ENCODE measurements at regions not wholly inside any gene's neighbourhood (a gene's known extent, or its start where the extent isn't known, plus 50 kb on each side); places are given as distances from the start of the nearest gene placed in this dataset.

DNA sequence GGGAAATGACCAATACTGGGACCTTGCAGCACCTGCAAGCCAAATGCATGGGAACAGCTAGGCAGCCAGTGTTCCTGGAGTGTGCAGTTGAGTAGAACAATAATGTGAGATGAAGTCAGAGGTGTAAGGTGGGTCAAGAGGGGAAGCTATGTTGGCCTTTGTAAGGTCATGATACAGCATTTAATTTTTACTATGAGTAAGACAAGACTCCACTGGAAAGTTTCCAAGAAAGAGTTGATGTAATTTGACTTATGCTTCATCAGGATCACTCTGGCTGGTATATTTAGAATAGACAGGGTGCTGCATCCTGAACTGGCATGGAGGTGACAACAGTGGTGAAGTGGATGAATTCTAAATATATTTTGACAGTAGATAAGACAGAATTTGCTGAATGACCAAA, 744.8 kb downstream of the KCTD16 start:
- H3K27ac Mint-ChIP-seq (ENCODE audit: unreplicated experiment) = no peak overlapping the region

GRCh38 chr5:144913661-144914060, 743.0 kb downstream of the KCTD16 start:
- no peak for FAIRE-seq
- H3K4me2 ChIP-seq (ENCODE audit: low read length) = no peak overlapping the region
- H3K27me3 ChIP-seq (ENCODE audit: insufficient read depth, low read length) = no peaks in the 10 kb centered on the region
- H3K9me3 ChIP-seq (ENCODE audit: insufficient read depth, low read depth, low read length) = no peaks in the 10 kb centered on the region
- no peaks in the 10 kb centered on the region for H3K79me2 ChIP-seq (ENCODE audit: insufficient read depth, low read length)
- H3K9ac ChIP-seq (ENCODE audit: low read length) = no peak overlapping the region
- Mint-ChIP-seq H3K4me1 (ENCODE audit: low read depth, unreplicated experiment) (no peaks in the 10 kb centered on the region), H3K27me3 (ENCODE audit: low read depth, unreplicated experiment) (no peaks in the 10 kb centered on the region), H3K4me3 (ENCODE audit: unreplicated experiment) (no peak overlapping the region), H3K27ac (ENCODE audit: unreplicated experiment) (no peak overlapping the region), H3K9me3 (ENCODE audit: unreplicated experiment) (peaks cover 3% of the 10 kb centered on the region), H3K36me3 (ENCODE audit: low read depth, unreplicated experiment) (no peaks in the 10 kb centered on the region)
- DNase-seq (ENCODE audit: low read depth) = no peak
- H3K27ac ChIP-seq (ENCODE audit: low read depth, low read length) = no peak overlapping the region
- H3K4me3 ChIP-seq (ENCODE audit: insufficient read depth, low read depth, low read length) = no peak overlapping the region
- H3K36me3 ChIP-seq (ENCODE audit: insufficient read depth, low read length) = no peaks in the 10 kb centered on the region
- TF ChIP-seq, protein P1, sequence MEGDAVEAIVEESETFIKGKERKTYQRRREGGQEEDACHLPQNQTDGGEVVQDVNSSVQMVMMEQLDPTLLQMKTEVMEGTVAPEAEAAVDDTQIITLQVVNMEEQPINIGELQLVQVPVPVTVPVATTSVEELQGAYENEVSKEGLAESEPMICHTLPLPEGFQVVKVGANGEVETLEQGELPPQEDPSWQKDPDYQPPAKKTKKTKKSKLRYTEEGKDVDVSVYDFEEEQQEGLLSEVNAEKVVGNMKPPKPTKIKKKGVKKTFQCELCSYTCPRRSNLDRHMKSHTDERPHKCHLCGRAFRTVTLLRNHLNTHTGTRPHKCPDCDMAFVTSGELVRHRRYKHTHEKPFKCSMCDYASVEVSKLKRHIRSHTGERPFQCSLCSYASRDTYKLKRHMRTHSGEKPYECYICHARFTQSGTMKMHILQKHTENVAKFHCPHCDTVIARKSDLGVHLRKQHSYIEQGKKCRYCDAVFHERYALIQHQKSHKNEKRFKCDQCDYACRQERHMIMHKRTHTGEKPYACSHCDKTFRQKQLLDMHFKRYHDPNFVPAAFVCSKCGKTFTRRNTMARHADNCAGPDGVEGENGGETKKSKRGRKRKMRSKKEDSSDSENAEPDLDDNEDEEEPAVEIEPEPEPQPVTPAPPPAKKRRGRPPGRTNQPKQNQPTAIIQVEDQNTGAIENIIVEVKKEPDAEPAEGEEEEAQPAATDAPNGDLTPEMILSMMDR (IDR thresholded peaks at IDR 0.05; ENCODE audit: insufficient read depth, low read depth, low read length) = no peak
- TF ChIP-seq EZH2 (IDR thresholded peaks at IDR 0.05; ENCODE audit: insufficient read depth, low read length) = no peak
- no peaks in the 10 kb centered on the region for H3K4me1 ChIP-seq (ENCODE audit: insufficient read depth, low read length)
- H2AFZ ChIP-seq (ENCODE audit: low read depth, low read length) = no peak overlapping the region
- H4K20me1 ChIP-seq (ENCODE audit: insufficient read depth, low read length) = no peaks in the 10 kb centered on the region

More for the DNA sequence above, 744.8 kb downstream of the KCTD16 start:
- H3K9me3 Mint-ChIP-seq (ENCODE audit: unreplicated experiment) = no peaks in the 10 kb centered on the region
- Histone ChIP-seq H3K79me2 (ENCODE audit: insufficient read depth, low read length) (no peaks in the 10 kb centered on the region), H4K20me1 (ENCODE audit: insufficient read depth, low read length) (no peaks in the 10 kb centered on the region), H3K4me2 (ENCODE audit: low read length) (no peak overlapping the region), H3K4me1 (ENCODE audit: insufficient read depth, low read length) (no peaks in the 10 kb centered on the region), H3K27me3 (ENCODE audit: insufficient read depth, low read length) (no peaks in the 10 kb centered on the region), H3K9me3 (ENCODE audit: insufficient read depth, low read depth, low read length) (no peaks in the 10 kb centered on the region), H3K27ac (ENCODE audit: low read depth, low read length) (no peak overlapping the region), H2AFZ (ENCODE audit: low read depth, low read length) (no peak overlapping the region), H3K36me3 (ENCODE audit: insufficient read depth, low read length) (no peaks in the 10 kb centered on the region), H3K9ac (ENCODE audit: low read length) (no peak overlapping the region), H3K4me3 (ENCODE audit: insufficient read depth, low read depth, low read length) (no peak overlapping the region)
- no peaks in the 10 kb centered on the region for H3K27me3 Mint-ChIP-seq (ENCODE audit: low read depth, unreplicated experiment)
- DNase-seq (ENCODE audit: low read depth) (no peak), FAIRE-seq (no peak)
- TF ChIP-seq, protein P1 (IDR thresholded peaks at IDR 0.05; ENCODE audit: insufficient read depth, low read depth, low read length) = no peak
- TF ChIP-seq EZH2 (IDR thresholded peaks at IDR 0.05; ENCODE audit: insufficient read depth, low read length) = no peak
- H3K4me1 Mint-ChIP-seq (ENCODE audit: low read depth, unreplicated experiment) = no peaks in the 10 kb centered on the region
- H3K36me3 Mint-ChIP-seq (ENCODE audit: low read depth, unreplicated experiment) = no peaks in the 10 kb centered on the region
- H3K4me3 Mint-ChIP-seq (ENCODE audit: unreplicated experiment) = no peak overlapping the region

GRCh38 chr5:144896473-144896872, 725.8 kb downstream of the KCTD16 start:
- TF ChIP-seq, protein P1 (IDR thresholded peaks at IDR 0.05; ENCODE audit: insufficient read depth, low read depth, low read length) = no peak
- TF ChIP-seq EZH2 (IDR thresholded peaks at IDR 0.05; ENCODE audit: insufficient read depth, low read length) = no peak
- no peaks in the 10 kb centered on the region for H4K20me1 ChIP-seq (ENCODE audit: insufficient read depth, low read length)
- no peaks in the 10 kb centered on the region for H3K4me1 ChIP-seq (ENCODE audit: insufficient read depth, low read length)
- no peak overlapping the region for H3K4me2 ChIP-seq (ENCODE audit: low read length)
- DNase-seq (ENCODE audit: low read depth) (no peak), FAIRE-seq (no peak)
- Mint-ChIP-seq H3K27ac (ENCODE audit: unreplicated experiment) (no peak overlapping the region), H3K36me3 (ENCODE audit: low read depth, unreplicated experiment) (no peaks in the 10 kb centered on the region), H3K4me3 (ENCODE audit: unreplicated experiment) (no peak overlapping the region), H3K4me1 (ENCODE audit: low read depth, unreplicated experiment) (no peaks in the 10 kb centered on the region), H3K9me3 (ENCODE audit: unreplicated experiment) (no peaks in the 10 kb centered on the region), H3K27me3 (ENCODE audit: low read depth, unreplicated experiment) (no peaks in the 10 kb centered on the region)
- H3K27ac ChIP-seq (ENCODE audit: low read depth, low read length) = no peak overlapping the region
- no peak overlapping the region for H3K4me3 ChIP-seq (ENCODE audit: insufficient read depth, low read depth, low read length)
- no peak overlapping the region for H3K9ac ChIP-seq (ENCODE audit: low read length)
- no peak overlapping the region for H2AFZ ChIP-seq (ENCODE audit: low read depth, low read length)
- H3K9me3 ChIP-seq (ENCODE audit: insufficient read depth, low read depth, low read length) = no peaks in the 10 kb centered on the region
- H3K36me3 ChIP-seq (ENCODE audit: insufficient read depth, low read length) = no peaks in the 10 kb centered on the region
- H3K79me2 ChIP-seq (ENCODE audit: insufficient read depth, low read length) = no peaks in the 10 kb centered on the region
- H3K27me3 ChIP-seq (ENCODE audit: insufficient read depth, low read length) = no peaks in the 10 kb centered on the region

Measured in astrocyte (in vitro differentiated cells and primary cell).